GM21786 (cell line): ENCODE measurements at regions not wholly inside any gene's neighbourhood (a gene's known extent, or its start where the extent isn't known, plus 50 kb on each side); places are given as distances from the start of the nearest gene placed in this dataset.
"Not testable (repeated sequence)": the region's sequence is repeated elsewhere in the genome, so short reads cannot be mapped to it uniquely, and the experiment has no call there.

Experiments used
- ATAC-seq: cut with Tn5 transposase; IDR thresholded peaks from one replicate; pipeline ENCODE4 v1.9.1; 2021; ENCODE audit not compliant: unreplicated experiment

- ATAC-seq = no peak
These were observed 158.3 kb downstream of the FAM174A start for GRCh38 chr5:100693481-100693880.

GRCh38 chr5:100694100-100694499, 158.9 kb downstream of the FAM174A start:
- ATAC-seq = no peak

GRCh38 chr5:100697970-100698369, 162.8 kb downstream of the FAM174A start:
- ATAC-seq = no peak

- ATAC-seq = no peak
These were observed 171.6 kb downstream of the FAM174A start for GRCh38 chr5:100706776-100707175.

- no peak for ATAC-seq
These were observed 173.5 kb downstream of the FAM174A start for GRCh38 chr5:100708645-100709171.

GRCh38 chr5:100709771-100710170, 174.6 kb downstream of the FAM174A start:
- no peak for ATAC-seq

- ATAC-seq = not testable (repeated sequence)
These were observed 179.6 kb downstream of the FAM174A start for GRCh38 chr5:100714780-100715179.

GRCh38 chr5:100722657-100723056, 180.4 kb downstream of the ST8SIA4 start:
- ATAC-seq = no peak

- ATAC-seq = no peak
These were observed 179.9 kb downstream of the ST8SIA4 start for GRCh38 chr5:100723229-100723628.

GRCh38 chr5:100726116-100726515, 177.0 kb downstream of the ST8SIA4 start:
- no peak for ATAC-seq

GRCh38 chr5:100731768-100732167, 171.3 kb downstream of the ST8SIA4 start:
- peak; percentile 100 for ATAC-seq

GRCh38 chr5:100746730-100747129, 156.4 kb downstream of the ST8SIA4 start:
- peak; percentile 94 for ATAC-seq

- ATAC-seq = no peak
These were observed 153.3 kb downstream of the ST8SIA4 start for GRCh38 chr5:100749771-100750284.

- no peak for ATAC-seq
These were observed 147.6 kb downstream of the ST8SIA4 start for GRCh38 chr5:100755435-100755834.
